ENCODE measurements at regions not wholly inside any gene's neighbourhood (a gene's known extent, or its start where the extent isn't known, plus 50 kb on each side); places are given as distances from the start of the nearest gene placed in this dataset.

DNA sequence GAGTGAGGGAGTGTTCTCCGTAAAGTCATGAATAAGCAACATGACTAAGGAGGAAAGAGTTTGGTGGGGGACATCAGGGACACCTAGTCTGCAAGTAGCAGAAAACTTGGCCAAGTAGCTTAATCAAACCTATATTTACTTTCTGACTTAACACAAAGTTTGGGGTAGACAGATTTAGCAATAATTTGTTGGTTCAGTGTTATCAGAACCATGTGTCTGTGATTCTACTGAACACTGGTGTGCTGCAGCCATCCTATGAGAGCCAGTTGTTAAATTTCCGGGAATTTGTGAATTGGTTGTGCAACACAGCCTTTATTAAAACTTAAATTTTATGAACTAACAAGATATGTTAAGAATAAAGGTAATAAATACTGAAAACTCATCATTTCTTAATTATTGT is 469.3 kb downstream of the C4orf33 start:
- no peaks in the 10 kb centered on the region for H3K9me3 ChIP-seq (ENCODE audit: control insufficient read depth, low read depth, low read length)
- H3K4me1 ChIP-seq (ENCODE audit: control insufficient read depth, low read depth, low read length) = peaks cover 11% of the 10 kb centered on the region
- no peak overlapping the region for H3K4me3 ChIP-seq (ENCODE audit: low read length)
- H3K27ac ChIP-seq (ENCODE audit: low read length) = no peak overlapping the region
- H3K27me3 ChIP-seq (ENCODE audit: control insufficient read depth, insufficient read depth, low read length) = no peaks in the 10 kb centered on the region
- no peak overlapping the region for H3K9ac ChIP-seq (ENCODE audit: low read length)
- no peaks in the 10 kb centered on the region for H3K36me3 ChIP-seq (ENCODE audit: control insufficient read depth, low read depth, low read length)

DNA sequence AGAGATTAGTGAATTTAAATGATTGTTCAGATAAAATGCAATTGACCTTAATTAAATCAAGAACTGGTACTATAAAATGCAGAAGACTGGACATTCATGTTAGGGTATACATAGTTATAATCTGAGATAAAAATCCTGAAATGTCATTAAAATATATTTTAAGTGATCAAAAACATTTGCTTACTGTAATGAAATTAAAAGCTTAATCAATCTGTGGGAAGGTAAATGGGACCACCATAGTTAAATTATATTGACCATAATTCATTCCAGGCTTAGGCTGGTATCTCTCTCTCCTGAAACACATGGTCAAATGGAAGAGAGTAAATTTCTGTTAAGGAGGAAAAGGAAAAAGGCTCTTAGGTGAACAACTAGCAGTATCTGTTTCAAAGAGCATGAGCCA is 474.4 kb downstream of the C4orf33 start:
- H3K9ac ChIP-seq (ENCODE audit: low read length) = no peak overlapping the region

DNA sequence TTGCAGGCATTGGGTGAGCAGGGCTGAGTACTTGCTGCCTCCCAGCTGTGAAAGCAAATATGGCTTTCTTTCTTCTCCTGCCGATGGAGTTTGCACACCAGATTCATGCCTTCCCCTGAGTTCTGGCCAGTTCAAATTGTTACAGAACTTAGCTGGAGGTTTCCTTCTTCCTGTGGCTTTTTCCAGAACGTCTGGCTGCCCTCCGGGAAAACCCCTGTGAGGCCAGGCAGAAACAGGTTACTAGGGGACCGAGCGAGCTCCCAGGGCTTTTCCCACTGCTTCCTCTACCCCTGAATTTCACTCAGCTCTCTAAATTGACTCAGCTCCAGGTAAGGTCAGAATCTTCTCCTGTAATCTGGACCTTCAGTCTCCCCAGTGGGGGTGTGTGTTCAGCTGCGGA is 482.4 kb downstream of the C4orf33 start:
- H3K4me3 ChIP-seq (ENCODE audit: low read length) = no peak overlapping the region
- H3K9me3 ChIP-seq (ENCODE audit: control insufficient read depth, low read depth, low read length) = no peaks in the 10 kb centered on the region
- H3K9ac ChIP-seq (ENCODE audit: low read length) = no peak overlapping the region
- no peak overlapping the region for H3K27ac ChIP-seq (ENCODE audit: low read length)
- H3K36me3 ChIP-seq (ENCODE audit: control insufficient read depth, low read depth, low read length) = no peaks in the 10 kb centered on the region
- H3K27me3 ChIP-seq (ENCODE audit: control insufficient read depth, insufficient read depth, low read length) = no peaks in the 10 kb centered on the region
- no peaks in the 10 kb centered on the region for H3K4me1 ChIP-seq (ENCODE audit: control insufficient read depth, low read depth, low read length)

More for the DNA sequence above, 474.4 kb downstream of the C4orf33 start:
- Histone ChIP-seq H3K27me3 (ENCODE audit: control insufficient read depth, insufficient read depth, low read length) (no peaks in the 10 kb centered on the region), H3K4me1 (ENCODE audit: control insufficient read depth, low read depth, low read length) (peaks cover 11% of the 10 kb centered on the region), H3K36me3 (ENCODE audit: control insufficient read depth, low read depth, low read length) (no peaks in the 10 kb centered on the region), H3K4me3 (ENCODE audit: low read length) (no peak overlapping the region), H3K27ac (ENCODE audit: low read length) (no peak overlapping the region), H3K9me3 (ENCODE audit: control insufficient read depth, low read depth, low read length) (no peaks in the 10 kb centered on the region)

DNA sequence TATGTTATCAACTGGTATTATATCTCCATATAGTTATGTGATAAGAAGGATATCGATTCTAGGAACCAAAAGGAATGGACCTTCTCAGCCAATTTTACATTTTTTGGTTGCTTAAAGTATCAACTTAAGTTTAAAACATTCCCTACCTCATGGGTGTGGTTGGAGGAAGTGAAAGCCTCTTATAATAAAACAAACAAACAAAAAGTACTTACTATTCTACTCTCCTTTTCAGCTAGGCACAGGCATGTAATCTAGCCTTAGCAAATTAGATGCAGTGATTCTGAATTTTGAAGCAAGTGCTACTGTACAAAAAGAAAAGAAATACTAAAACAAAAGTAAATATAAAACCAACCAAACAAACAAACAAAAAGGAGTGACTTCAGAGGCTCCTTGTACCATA is 485.4 kb downstream of the C4orf33 start:
- Histone ChIP-seq H3K9ac (ENCODE audit: low read length) (no peak overlapping the region), H3K27me3 (ENCODE audit: control insufficient read depth, insufficient read depth, low read length) (no peaks in the 10 kb centered on the region), H3K36me3 (ENCODE audit: control insufficient read depth, low read depth, low read length) (no peaks in the 10 kb centered on the region), H3K9me3 (ENCODE audit: control insufficient read depth, low read depth, low read length) (no peaks in the 10 kb centered on the region), H3K27ac (ENCODE audit: low read length) (no peak overlapping the region), H3K4me3 (ENCODE audit: low read length) (no peak overlapping the region), H3K4me1 (ENCODE audit: control insufficient read depth, low read depth, low read length) (no peaks in the 10 kb centered on the region)

DNA sequence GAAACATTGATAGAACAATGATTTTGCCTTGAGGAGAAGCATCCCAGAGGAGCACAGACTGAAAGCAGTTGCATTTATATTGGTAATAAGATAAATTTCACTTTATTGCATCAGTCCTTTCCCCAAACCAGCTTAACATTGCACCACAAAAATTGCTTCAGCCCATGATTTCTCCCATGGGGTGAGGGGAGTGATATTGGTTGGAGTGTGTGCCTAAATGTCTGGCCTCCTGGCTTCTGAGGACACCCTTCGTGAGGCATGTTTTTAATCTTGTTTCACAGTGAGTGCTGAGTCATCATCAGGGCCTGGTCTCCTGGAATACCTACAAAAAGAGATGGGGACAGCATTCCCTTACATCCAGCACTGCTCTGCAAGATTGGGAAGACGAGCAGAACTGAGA is 487.9 kb downstream of the C4orf33 start:
- Histone ChIP-seq H3K9ac (ENCODE audit: low read length) (no peak overlapping the region), H3K4me3 (ENCODE audit: low read length) (no peak overlapping the region), H3K27me3 (ENCODE audit: control insufficient read depth, insufficient read depth, low read length) (no peaks in the 10 kb centered on the region), H3K27ac (ENCODE audit: low read length) (no peak overlapping the region), H3K9me3 (ENCODE audit: control insufficient read depth, low read depth, low read length) (no peaks in the 10 kb centered on the region), H3K36me3 (ENCODE audit: control insufficient read depth, low read depth, low read length) (no peaks in the 10 kb centered on the region), H3K4me1 (ENCODE audit: control insufficient read depth, low read depth, low read length) (no peaks in the 10 kb centered on the region)

DNA sequence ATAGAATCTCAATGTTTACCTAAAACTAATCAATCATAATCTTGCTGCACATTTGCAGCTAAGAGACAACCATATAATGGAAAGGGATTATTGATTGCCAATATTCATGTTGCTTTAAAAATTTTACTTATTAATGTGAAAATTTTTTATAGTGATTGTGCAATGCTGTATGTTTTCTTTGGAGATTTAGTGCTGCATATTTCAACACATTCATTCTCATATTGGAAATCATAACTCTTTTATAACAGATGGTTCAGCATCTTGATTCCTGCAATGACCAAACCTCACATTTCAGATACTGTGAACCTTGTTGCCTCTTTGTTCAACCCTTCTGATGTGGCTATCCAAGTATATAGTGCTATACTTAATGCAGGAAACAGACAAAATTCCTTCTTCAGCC is 502.6 kb downstream of the C4orf33 start:
- no peak overlapping the region for H3K27ac ChIP-seq (ENCODE audit: low read length)
- H3K36me3 ChIP-seq (ENCODE audit: control insufficient read depth, low read depth, low read length) = no peaks in the 10 kb centered on the region
- no peaks in the 10 kb centered on the region for H3K27me3 ChIP-seq (ENCODE audit: control insufficient read depth, insufficient read depth, low read length)
- no peaks in the 10 kb centered on the region for H3K4me1 ChIP-seq (ENCODE audit: control insufficient read depth, low read depth, low read length)
- H3K9ac ChIP-seq (ENCODE audit: low read length) = no peak overlapping the region
- H3K9me3 ChIP-seq (ENCODE audit: control insufficient read depth, low read depth, low read length) = no peaks in the 10 kb centered on the region
- H3K4me3 ChIP-seq (ENCODE audit: low read length) = no peak overlapping the region

DNA sequence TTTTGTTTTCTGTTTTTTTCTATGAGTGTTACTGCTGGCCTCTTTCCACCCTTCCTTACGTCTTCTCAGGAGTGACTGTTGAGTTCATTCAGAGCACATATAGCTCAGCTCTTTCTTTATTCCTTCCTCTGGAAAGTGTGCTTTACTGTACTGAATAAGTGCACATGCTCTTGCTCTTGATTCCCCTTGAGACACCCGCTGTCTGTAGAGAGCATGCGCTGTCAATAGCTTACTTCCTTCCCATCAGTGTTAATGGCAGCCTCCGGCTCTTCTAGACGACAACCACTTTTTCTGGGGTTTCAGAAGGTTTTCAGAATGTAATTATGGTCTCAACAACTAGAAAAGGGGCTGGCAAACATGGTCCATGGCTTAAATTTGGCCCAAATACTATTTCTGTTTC is 504.9 kb downstream of the C4orf33 start:
- no peak overlapping the region for H3K9ac ChIP-seq (ENCODE audit: low read length)
- no peaks in the 10 kb centered on the region for H3K4me1 ChIP-seq (ENCODE audit: control insufficient read depth, low read depth, low read length)
- H3K9me3 ChIP-seq (ENCODE audit: control insufficient read depth, low read depth, low read length) = no peaks in the 10 kb centered on the region
- no peak overlapping the region for H3K4me3 ChIP-seq (ENCODE audit: low read length)
- H3K36me3 ChIP-seq (ENCODE audit: control insufficient read depth, low read depth, low read length) = no peaks in the 10 kb centered on the region
- H3K27ac ChIP-seq (ENCODE audit: low read length) = no peak overlapping the region
- H3K27me3 ChIP-seq (ENCODE audit: control insufficient read depth, insufficient read depth, low read length) = no peaks in the 10 kb centered on the region

DNA sequence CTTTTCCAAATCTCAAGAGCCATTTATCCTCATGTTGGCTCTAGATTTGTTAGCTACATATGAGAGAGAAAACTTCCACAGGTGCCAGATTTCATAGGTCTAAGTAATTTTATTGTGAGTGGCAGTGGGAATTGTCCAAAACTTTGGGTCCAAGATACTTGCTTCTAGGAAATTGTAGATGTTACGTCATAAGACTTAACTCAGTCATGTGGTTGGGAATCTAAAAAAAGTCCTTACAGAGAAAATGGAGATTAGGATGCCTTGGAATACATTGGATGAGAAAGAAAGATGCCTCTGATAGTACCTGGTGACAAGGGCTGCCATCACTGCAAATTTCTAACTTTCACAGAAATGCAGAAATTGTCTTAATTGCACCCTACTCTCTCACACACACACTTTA is 506.5 kb downstream of the C4orf33 start:
- H3K4me1 ChIP-seq (ENCODE audit: control insufficient read depth, low read depth, low read length) = no peaks in the 10 kb centered on the region
- H3K27me3 ChIP-seq (ENCODE audit: control insufficient read depth, insufficient read depth, low read length) = no peaks in the 10 kb centered on the region
- H3K27ac ChIP-seq (ENCODE audit: low read length) = no peak overlapping the region
- no peaks in the 10 kb centered on the region for H3K9me3 ChIP-seq (ENCODE audit: control insufficient read depth, low read depth, low read length)
- no peaks in the 10 kb centered on the region for H3K36me3 ChIP-seq (ENCODE audit: control insufficient read depth, low read depth, low read length)
- H3K9ac ChIP-seq (ENCODE audit: low read length) = no peak overlapping the region
- no peak overlapping the region for H3K4me3 ChIP-seq (ENCODE audit: low read length)

DNA sequence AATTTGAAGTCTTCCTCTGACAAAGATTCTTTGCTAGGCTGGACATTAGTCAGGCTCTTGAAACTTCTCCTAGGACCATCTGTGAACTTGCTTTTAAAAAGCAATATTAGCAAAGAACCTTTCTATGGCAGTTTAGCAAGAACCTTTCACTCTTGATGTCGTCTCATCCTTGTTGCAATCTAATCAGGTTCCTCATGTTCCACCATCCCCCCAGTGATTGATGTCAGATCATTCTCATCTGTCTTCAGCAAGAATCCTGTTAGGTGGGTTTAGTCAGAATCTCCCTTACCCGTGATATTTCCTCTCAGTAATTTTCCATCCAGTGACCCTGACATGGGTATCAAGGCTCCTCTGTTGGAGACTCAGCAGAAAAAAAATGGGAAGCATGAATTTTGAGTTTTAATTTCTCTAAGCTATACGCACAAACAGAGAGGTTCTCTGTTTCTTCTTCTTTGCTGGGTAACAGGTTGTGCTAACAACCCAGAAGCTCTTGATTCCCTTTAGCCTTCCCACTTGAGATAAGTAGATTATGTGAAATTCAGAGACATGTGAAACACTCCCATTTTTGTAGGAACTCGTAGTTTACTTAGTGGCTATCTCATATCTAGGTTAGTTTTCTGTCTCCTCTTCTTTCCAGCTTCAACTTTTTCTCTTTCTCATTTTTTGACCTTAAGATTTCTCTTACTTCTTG is 507.4 kb downstream of the C4orf33 start:
- Histone ChIP-seq H3K27me3 (ENCODE audit: control insufficient read depth, insufficient read depth, low read length) (no peaks in the 10 kb centered on the region), H3K4me3 (ENCODE audit: low read length) (no peak overlapping the region), H3K9ac (ENCODE audit: low read length) (no peak overlapping the region), H3K9me3 (ENCODE audit: control insufficient read depth, low read depth, low read length) (no peaks in the 10 kb centered on the region), H3K36me3 (ENCODE audit: control insufficient read depth, low read depth, low read length) (no peaks in the 10 kb centered on the region), H3K27ac (ENCODE audit: low read length) (no peak overlapping the region), H3K4me1 (ENCODE audit: control insufficient read depth, low read depth, low read length) (no peaks in the 10 kb centered on the region)

DNA sequence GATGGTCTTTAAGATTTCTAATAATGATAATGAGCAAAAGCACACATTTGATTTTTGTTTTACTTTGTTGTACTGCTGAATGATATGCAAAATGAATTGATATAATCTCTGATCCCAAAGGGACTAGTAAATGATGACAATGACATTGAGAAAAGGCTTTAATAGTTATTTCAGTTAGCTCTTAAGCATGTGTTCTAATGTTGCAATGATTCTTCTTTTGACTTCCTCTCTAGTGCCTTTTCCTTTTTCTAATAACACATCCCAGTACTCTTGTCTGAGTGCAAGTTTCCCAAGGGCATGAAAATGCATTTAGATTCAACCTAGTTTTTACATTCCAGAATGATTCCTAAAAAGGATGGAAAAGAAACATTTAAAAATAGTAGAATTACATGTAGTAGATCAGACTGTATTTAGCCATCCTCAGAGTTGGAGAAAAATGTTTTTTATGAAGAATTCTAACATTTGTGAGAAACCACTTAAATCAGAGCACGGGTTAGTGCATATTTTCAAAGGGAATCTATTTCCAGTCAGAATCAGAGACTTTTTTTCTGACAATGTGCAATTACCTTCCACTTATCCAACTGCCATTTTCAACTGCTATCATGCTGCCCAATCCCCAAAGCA is 508.8 kb downstream of the C4orf33 start:
- Histone ChIP-seq H3K27me3 (ENCODE audit: control insufficient read depth, insufficient read depth, low read length) (no peaks in the 10 kb centered on the region), H3K4me1 (ENCODE audit: control insufficient read depth, low read depth, low read length) (no peaks in the 10 kb centered on the region), H3K9ac (ENCODE audit: low read length) (no peak overlapping the region), H3K36me3 (ENCODE audit: control insufficient read depth, low read depth, low read length) (no peaks in the 10 kb centered on the region), H3K4me3 (ENCODE audit: low read length) (no peak overlapping the region), H3K27ac (ENCODE audit: low read length) (no peak overlapping the region), H3K9me3 (ENCODE audit: control insufficient read depth, low read depth, low read length) (no peaks in the 10 kb centered on the region)

DNA sequence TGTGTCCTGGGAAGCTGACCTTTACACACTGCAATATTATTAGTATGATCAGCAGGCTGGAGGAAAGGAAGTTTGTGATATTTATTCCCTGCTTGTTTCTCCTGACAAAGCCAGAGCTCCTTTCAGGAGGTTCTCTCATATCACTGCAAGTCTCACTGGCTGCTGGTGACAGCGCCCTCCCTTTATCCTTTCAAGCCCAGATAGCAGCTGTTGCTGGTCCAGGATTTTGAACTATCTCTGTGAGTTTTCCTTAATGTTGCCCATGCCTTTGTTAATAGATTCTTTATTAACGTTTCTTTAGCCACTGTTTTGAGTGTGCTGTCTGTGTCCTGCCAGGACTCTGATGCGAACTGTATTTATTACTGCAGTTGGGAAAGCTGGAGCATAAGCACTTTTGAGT is 518.7 kb downstream of the C4orf33 start:
- Histone ChIP-seq H3K36me3 (ENCODE audit: control insufficient read depth, low read depth, low read length) (no peaks in the 10 kb centered on the region), H3K27ac (ENCODE audit: low read length) (no peak overlapping the region), H3K9ac (ENCODE audit: low read length) (no peak overlapping the region), H3K4me1 (ENCODE audit: control insufficient read depth, low read depth, low read length) (no peaks in the 10 kb centered on the region), H3K9me3 (ENCODE audit: control insufficient read depth, low read depth, low read length) (no peaks in the 10 kb centered on the region), H3K27me3 (ENCODE audit: control insufficient read depth, insufficient read depth, low read length) (no peaks in the 10 kb centered on the region), H3K4me3 (ENCODE audit: low read length) (no peak overlapping the region)

DNA sequence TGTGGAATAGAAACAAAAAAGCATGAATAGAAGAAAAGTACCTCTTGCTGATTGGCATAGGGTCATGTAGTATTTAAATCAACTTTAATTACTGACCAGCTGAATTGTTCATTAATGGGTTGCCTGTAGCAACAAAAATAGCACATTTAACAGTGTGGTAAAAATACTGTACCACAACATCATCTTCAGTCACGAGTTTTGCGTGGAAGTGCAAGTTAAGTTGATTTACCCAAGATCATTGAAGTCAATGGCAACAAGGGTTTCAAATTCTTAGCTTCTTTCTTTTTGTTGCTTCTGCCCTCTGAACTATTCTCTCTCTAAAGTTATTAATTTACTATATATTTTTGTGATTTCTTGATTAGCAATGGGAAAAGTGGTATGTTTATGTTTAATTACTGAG is 526.6 kb downstream of the C4orf33 start:
- Histone ChIP-seq H3K27me3 (ENCODE audit: control insufficient read depth, insufficient read depth, low read length) (no peaks in the 10 kb centered on the region), H3K9ac (ENCODE audit: low read length) (no peak overlapping the region), H3K36me3 (ENCODE audit: control insufficient read depth, low read depth, low read length) (no peaks in the 10 kb centered on the region), H3K4me3 (ENCODE audit: low read length) (no peak overlapping the region), H3K27ac (ENCODE audit: low read length) (no peak overlapping the region), H3K9me3 (ENCODE audit: control insufficient read depth, low read depth, low read length) (no peaks in the 10 kb centered on the region), H3K4me1 (ENCODE audit: control insufficient read depth, low read depth, low read length) (no peaks in the 10 kb centered on the region)

Measured in iPS-18a (cell line).